ENCODE measurements at regions not wholly inside any gene's neighbourhood (a gene's known extent, or its start where the extent isn't known, plus 50 kb on each side); places are given as distances from the start of the nearest gene placed in this dataset.
A peak's percentile ranks its signal among the peaks of the same experiment; 100 is the strongest.

DNA sequence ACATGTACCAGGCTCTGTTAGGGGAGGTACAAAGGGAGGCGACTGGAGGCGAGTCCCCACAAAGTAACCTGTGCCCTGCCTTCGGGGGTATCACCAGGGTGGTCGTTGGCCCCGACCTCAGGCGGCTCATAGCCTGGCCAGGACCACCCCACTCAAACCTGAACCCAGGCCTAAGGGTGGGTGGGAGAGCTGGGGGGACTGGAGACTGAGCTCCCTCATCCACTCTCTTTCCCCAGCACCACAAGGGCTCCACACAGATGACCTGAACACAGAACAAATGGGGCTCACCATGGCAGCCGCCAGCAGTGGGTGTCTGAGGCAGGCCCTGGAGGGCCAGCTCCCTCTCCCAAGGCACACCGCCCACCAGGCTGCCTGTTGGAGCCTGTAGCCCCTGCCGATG is 120.6 kb upstream of the TNRC6C start:
- DNase-seq: no peak
- no peaks in the 10 kb centered on the region for H3K36me3 ChIP-seq
- no peaks in the 10 kb centered on the region for H3K9me3 ChIP-seq
- H3K27ac ChIP-seq: no peak overlapping the region
- no peak for TF ChIP-seq CTCF (IDR thresholded peaks at IDR 0.05)
- TF ChIP-seq POLR2A (IDR thresholded peaks at IDR 0.05): no peak
- TF ChIP-seq POLR2AphosphoS5 (IDR thresholded peaks at IDR 0.05): no peak
- TF ChIP-seq EP300 (IDR thresholded peaks at IDR 0.05; ENCODE audit: low read depth): no peak
- intact Hi-C loops (cut with DNase I; ENCODE audit: low total_unique reads): no loop called here
- peaks cover 0 to 25% (median 19%) of the 10 kb centered on the region in 4 donors for H3K4me1 ChIP-seq
- no peak overlapping the region for H3K4me3 ChIP-seq
- H3K27me3 ChIP-seq: no peaks in the 10 kb centered on the region
- in situ Hi-C loops (cut with MboI; ENCODE audit: low pct_ligation_motif_present in 1 of 4, low pct_unique_long_range_greater_than_20kb in 1 of 4, low sequenced_read_pairs in 3 of 4): no loop called here
- 89% methylated on average over 8 of the region's 9 CpGs; no CpG with 5 or more reads in 1 of the 2 donors for WGBS, 2 donors (ENCODE audit: low coverage in 1 of 2)

GRCh38 chr17:77838748-77839697 is 119.5 kb upstream of the TNRC6C start:
- Histone ChIP-seq H3K4me1 (peaks cover 0 to 25% (median 19%) of the 10 kb centered on the region in 4 donors), H3K27ac (peak overlapping the region in 1 of 4 donors; percentile 63), H3K27me3 (no peaks in the 10 kb centered on the region), H3K36me3 (no peaks in the 10 kb centered on the region), H3K4me3 (no peak overlapping the region), H3K9me3 (no peaks in the 10 kb centered on the region)
- WGBS, 2 donors (ENCODE audit: low coverage in 1 of 2): 79 to 82% methylated on average over 6 to 23 of the region's 23 CpGs
- in situ Hi-C loops (cut with MboI; ENCODE audit: low pct_ligation_motif_present in 1 of 4, low pct_unique_long_range_greater_than_20kb in 1 of 4, low sequenced_read_pairs in 3 of 4): no loop called here
- peak; percentile 3 for DNase-seq
- intact Hi-C loops (cut with DNase I; ENCODE audit: low total_unique reads): no loop called here
- no peak for TF ChIP-seq EP300 (IDR thresholded peaks at IDR 0.05; ENCODE audit: low read depth)
- no peak for TF ChIP-seq CTCF (IDR thresholded peaks at IDR 0.05)
- TF ChIP-seq POLR2A (IDR thresholded peaks at IDR 0.05): no peak
- no peak for TF ChIP-seq POLR2AphosphoS5 (IDR thresholded peaks at IDR 0.05)

DNA sequence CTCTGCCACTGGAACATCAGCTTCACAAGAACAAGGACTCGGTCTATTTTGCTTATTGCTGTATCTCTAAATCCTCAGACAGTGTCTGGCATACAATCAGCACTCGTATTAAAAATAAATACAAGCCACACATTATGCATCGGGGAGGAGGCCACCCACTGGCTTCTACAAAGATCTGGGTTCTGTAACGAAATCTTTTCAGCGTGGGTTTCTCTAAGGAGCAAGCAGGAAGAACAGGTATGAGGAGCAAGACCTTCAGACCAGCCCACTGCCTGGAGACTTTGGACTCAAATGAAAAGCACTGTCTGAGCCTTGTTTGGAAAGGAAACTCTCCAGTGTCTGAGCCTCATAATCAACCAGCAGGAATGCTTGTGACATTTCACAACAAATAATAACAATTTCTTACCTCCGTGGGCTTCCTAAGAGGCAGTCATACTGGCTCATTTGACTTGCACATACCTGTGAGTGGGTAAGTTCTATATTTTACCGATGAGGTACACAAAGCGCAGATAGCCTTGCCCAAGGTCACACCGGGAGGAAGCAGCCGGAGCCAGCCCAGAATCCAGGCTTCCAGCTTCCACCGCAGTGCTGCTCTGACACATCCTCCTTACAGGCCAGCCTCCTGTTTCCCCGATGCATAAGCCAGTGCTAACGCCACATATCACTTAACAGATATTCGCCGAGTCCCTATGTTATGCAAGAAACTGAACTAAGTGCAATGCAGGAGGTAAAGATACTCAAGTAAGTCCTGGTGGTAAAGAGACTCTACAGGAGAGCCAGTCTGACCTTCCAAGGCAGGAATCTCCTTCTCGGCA is 118.6 kb upstream of the TNRC6C start:
- Histone ChIP-seq H3K27ac (peak overlapping the region; percentile 17 to 63 (median 48)), H3K36me3 (no peaks in the 10 kb centered on the region), H3K27me3 (no peaks in the 10 kb centered on the region), H3K4me3 (no peak overlapping the region), H3K9me3 (no peaks in the 10 kb centered on the region), H3K4me1 (peaks cover 0 to 25% (median 19%) of the 10 kb centered on the region in 4 donors)
- intact Hi-C loops (cut with DNase I; ENCODE audit: low total_unique reads): no loop called here
- peak; percentile 30 for DNase-seq
- in situ Hi-C loops (cut with MboI; ENCODE audit: low pct_ligation_motif_present in 1 of 4, low pct_unique_long_range_greater_than_20kb in 1 of 4, low sequenced_read_pairs in 3 of 4): no loop called here
- no peak for TF ChIP-seq POLR2A (IDR thresholded peaks at IDR 0.05)
- TF ChIP-seq CTCF (IDR thresholded peaks at IDR 0.05): no peak
- no peak for TF ChIP-seq POLR2AphosphoS5 (IDR thresholded peaks at IDR 0.05)
- no peak for TF ChIP-seq EP300 (IDR thresholded peaks at IDR 0.05; ENCODE audit: low read depth)
- 46 to 56% methylated on average over 4 to 16 of the region's 16 CpGs for WGBS, 2 donors (ENCODE audit: low coverage in 1 of 2)

Measured in transverse colon (tissue), 4 donors.